ENCODE measurements at regions not wholly inside any gene's neighbourhood (a gene's known extent, or its start where the extent isn't known, plus 50 kb on each side); places are given as distances from the start of the nearest gene placed in this dataset.
"Not testable (repeated sequence)": the region's sequence is repeated elsewhere in the genome, so short reads cannot be mapped to it uniquely, and the experiment has no call there.

GRCh38 chr1:224819861-224820260, 109.6 kb upstream of the DNAH14 start:
- H3K79me2 ChIP-seq (ENCODE audit: insufficient read depth, low read length): no peaks in the 10 kb centered on the region
- Mint-ChIP-seq H3K4me3 (no peak overlapping the region), H3K27me3 (ENCODE audit: low read depth in 3 of 3) (peaks cover 1 to 3% (median 2%) of the 10 kb centered on the region in 3 donors), H3K36me3 (no peaks in the 10 kb centered on the region), H3K27ac (no peak overlapping the region), H3K4me1 (no peaks in the 10 kb centered on the region), H3K9me3 (peaks cover 4 to 48% (median 21%) of the 10 kb centered on the region in 7 donors)
- H2AFZ ChIP-seq (ENCODE audit: insufficient read depth, low read depth, low read length, poor library complexity, severe bottlenecking): no peak overlapping the region
- WGBS (ENCODE audit: insufficient coverage): 92% methylated on average over 3 of the region's 3 CpGs
- H3K9me3 ChIP-seq (replicated peaks in 1 of 2; ENCODE audit: control insufficient read depth in 1 of 2, insufficient read depth in 1 of 2, low read length in 2 of 2): peaks cover 11 to 15% of the 10 kb centered on the region in 2 donors
- no peaks in the 10 kb centered on the region for H3K36me3 ChIP-seq (replicated peaks in 1 of 2; ENCODE audit: control insufficient read depth in 1 of 2, insufficient read depth in 2 of 2, low read length in 2 of 2)
- no peak for DNase-seq
- no peaks in the 10 kb centered on the region for H3K4me1 ChIP-seq (ENCODE audit: control insufficient read depth in 1 of 2, insufficient read depth in 2 of 2, low read length in 2 of 2)
- H3K9ac ChIP-seq (ENCODE audit: insufficient read depth, low read length, poor library complexity, severe bottlenecking): no peak overlapping the region
- no peaks in the 10 kb centered on the region for H3K27me3 ChIP-seq (ENCODE audit: control insufficient read depth in 2 of 2, insufficient read depth in 2 of 2, low read length in 2 of 2)
- no peaks in the 10 kb centered on the region for H4K20me1 ChIP-seq (ENCODE audit: insufficient read depth, low read length)
- TF ChIP-seq CTCF (IDR thresholded peaks at IDR 0.05): no peak
- no peak overlapping the region for H3K4me2 ChIP-seq (replicated peaks; ENCODE audit: extremely low read depth, low read length, poor library complexity, severe bottlenecking)
- no peak overlapping the region for H3K4me3 ChIP-seq (replicated peaks in 1 of 3; ENCODE audit: low read depth in 2 of 3, low read length in 3 of 3)
- intact Hi-C loops (cut with micrococcal nuclease): no loop called here
- no peak overlapping the region for H3K27ac ChIP-seq (ENCODE audit: low read depth in 1 of 2, low read length in 2 of 2)

GRCh38 chr1:224820341-224820740, 109.1 kb upstream of the DNAH14 start:
- Histone ChIP-seq H2AFZ (ENCODE audit: insufficient read depth, low read depth, low read length, poor library complexity, severe bottlenecking) (no peak overlapping the region), H3K79me2 (ENCODE audit: insufficient read depth, low read length) (no peaks in the 10 kb centered on the region), H3K4me2 (replicated peaks; ENCODE audit: extremely low read depth, low read length, poor library complexity, severe bottlenecking) (no peak overlapping the region), H3K4me1 (ENCODE audit: control insufficient read depth in 1 of 2, insufficient read depth in 2 of 2, low read length in 2 of 2) (no peaks in the 10 kb centered on the region), H3K27ac (ENCODE audit: low read depth in 1 of 2, low read length in 2 of 2) (no peak overlapping the region), H3K27me3 (ENCODE audit: control insufficient read depth in 2 of 2, insufficient read depth in 2 of 2, low read length in 2 of 2) (no peaks in the 10 kb centered on the region), H3K9me3 (replicated peaks in 1 of 2; ENCODE audit: control insufficient read depth in 1 of 2, insufficient read depth in 1 of 2, low read length in 2 of 2) (peaks cover 11 to 15% of the 10 kb centered on the region in 2 donors), H3K9ac (ENCODE audit: insufficient read depth, low read length, poor library complexity, severe bottlenecking) (no peak overlapping the region), H4K20me1 (ENCODE audit: insufficient read depth, low read length) (no peaks in the 10 kb centered on the region), H3K36me3 (replicated peaks in 1 of 2; ENCODE audit: control insufficient read depth in 1 of 2, insufficient read depth in 2 of 2, low read length in 2 of 2) (no peaks in the 10 kb centered on the region), H3K4me3 (replicated peaks in 1 of 3; ENCODE audit: low read depth in 2 of 3, low read length in 3 of 3) (no peak overlapping the region)
- intact Hi-C loops (cut with micrococcal nuclease): no loop called here
- peaks cover 1 to 2% (median 2%) of the 10 kb centered on the region in 3 donors for H3K27me3 Mint-ChIP-seq (ENCODE audit: low read depth in 3 of 3)
- 90% methylated on average over 2 of the region's 3 CpGs for WGBS (ENCODE audit: insufficient coverage)
- H3K9me3 Mint-ChIP-seq: peaks cover 6 to 49% (median 23%) of the 10 kb centered on the region in 7 donors
- no peak overlapping the region for H3K27ac Mint-ChIP-seq
- H3K36me3 Mint-ChIP-seq: no peaks in the 10 kb centered on the region
- no peak for TF ChIP-seq CTCF (IDR thresholded peaks at IDR 0.05)
- no peaks in the 10 kb centered on the region for H3K4me1 Mint-ChIP-seq
- DNase-seq: no peak
- no peak overlapping the region for H3K4me3 Mint-ChIP-seq

GRCh38 chr1:224821751-224822150, 107.7 kb upstream of the DNAH14 start:
- intact Hi-C loops (cut with micrococcal nuclease); DNase-seq; H3K27ac ChIP-seq (ENCODE audit: low read depth in 1 of 2, low read length in 2 of 2); H3K4me3 Mint-ChIP-seq; H3K79me2 ChIP-seq (ENCODE audit: insufficient read depth, low read length); H4K20me1 ChIP-seq (ENCODE audit: insufficient read depth, low read length); H3K27me3 ChIP-seq (ENCODE audit: control insufficient read depth in 2 of 2, insufficient read depth in 2 of 2, low read length in 2 of 2); H3K36me3 ChIP-seq (replicated peaks in 1 of 2; ENCODE audit: control insufficient read depth in 1 of 2, insufficient read depth in 2 of 2, low read length in 2 of 2); H3K9ac ChIP-seq (ENCODE audit: insufficient read depth, low read length, poor library complexity, severe bottlenecking); H3K4me1 ChIP-seq (ENCODE audit: control insufficient read depth in 1 of 2, insufficient read depth in 2 of 2, low read length in 2 of 2); H2AFZ ChIP-seq (ENCODE audit: insufficient read depth, low read depth, low read length, poor library complexity, severe bottlenecking); H3K36me3 Mint-ChIP-seq; H3K4me1 Mint-ChIP-seq; H3K4me3 ChIP-seq (replicated peaks in 1 of 3; ENCODE audit: low read depth in 2 of 3, low read length in 3 of 3); H3K27me3 Mint-ChIP-seq (ENCODE audit: low read depth in 3 of 3); H3K27ac Mint-ChIP-seq; H3K4me2 ChIP-seq (replicated peaks; ENCODE audit: extremely low read depth, low read length, poor library complexity, severe bottlenecking): not testable (repeated sequence)
- H3K9me3 Mint-ChIP-seq: peaks cover 6 to 51% (median 26%) of the 10 kb centered on the region in 7 donors
- 79% methylated on average over 6 of the region's 8 CpGs for WGBS (ENCODE audit: insufficient coverage)
- H3K9me3 ChIP-seq (replicated peaks in 1 of 2; ENCODE audit: control insufficient read depth in 1 of 2, insufficient read depth in 1 of 2, low read length in 2 of 2): peaks cover 11 to 15% of the 10 kb centered on the region in 2 donors

All from CD14-positive monocyte (primary cell).